Peyer's patch (tissue), 4 donors: ENCODE measurements at regions not wholly inside any gene's neighbourhood (a gene's known extent, or its start where the extent isn't known, plus 50 kb on each side); places are given as distances from the start of the nearest gene placed in this dataset.

Source experiments
- CTCF ChIP-seq, 6 experiments: fragments of 450-650 bp in 4 of 6; fragments of 200-600 bp in 2 of 6; sonication (generic) in 1 of 6; IDR thresholded peaks; one replicate each; pipeline ENCODE4 v1.5.1; 2017 to 2019; ENCODE audit warnings: antibody characterized with exemption in 6 of 6, mild to moderate bottlenecking in 3 of 6, moderate library complexity in 1 of 6
- POLR2A ChIP-seq, 2 donors: fragments of 450-650 bp; IDR thresholded peaks; one replicate each; pipeline ENCODE4 v1.5.1; 2017; ENCODE audit warnings: antibody characterized with exemption in 2 of 2, mild to moderate bottlenecking in 2 of 2, moderate library complexity in 2 of 2

GRCh38 chr14:86179980-86180379 lies 650.0 kb downstream of the FLRT2 start:
- TF ChIP-seq CTCF (IDR thresholded peaks at IDR 0.05) (no peak), POLR2A (IDR thresholded peaks at IDR 0.05) (no peak)
